H1 (cell line): ENCODE measurements at regions not wholly inside any gene's neighbourhood (a gene's known extent, or its start where the extent isn't known, plus 50 kb on each side); places are given as distances from the start of the nearest gene placed in this dataset.

Experiments used
- CTCF ChIA-PET: fragments of 300-600 bp; sonication (Branson Sonifier 250); formaldehyde crosslinking; loops from one replicate; lab custom pipeline; 2021; ENCODE audit not compliant: partially characterized antibody; lab: Charles Lee
- POLR2A ChIA-PET: fragments of 300-600 bp; sonication (Branson Sonifier 250); formaldehyde crosslinking; loops from one replicate; lab custom pipeline; 2021; ENCODE audit warnings: inconsistent platforms; ENCODE audit not compliant: partially characterized antibody; lab: Charles Lee
- DNase-seq, 2 experiments: peaks; one replicate each; pipeline versions ENCODE4 v3.0.0 to v3.0.0-alpha.2; 2010 to 2022; ENCODE audit warnings: low spot score in 2 of 2, low read depth in 1 of 2, mixed read lengths in 1 of 2
- FAIRE-seq: peaks from 2 replicates; lab custom pipeline; 2011; peaks lifted over from hg19 to GRCh38; lab: Jason Lieb, UNC
- H2AFZ ChIP-seq: 2 replicates; pipeline ENCODE4 v1.8.1; 2012; ENCODE audit warnings: low read length, inconsistent platforms
- H2AK5ac ChIP-seq: 2 replicates; pipeline ENCODE4 v1.6.1; 2013; ENCODE audit warnings: low read depth, low read length
- H2BK120ac ChIP-seq: replicated peaks from 2 replicates; pipeline ENCODE3; 2013; ENCODE audit warnings: low read depth, low read length, inconsistent platforms
- H2BK12ac ChIP-seq: 2 replicates; pipeline ENCODE4 v1.6.1; 2013; ENCODE audit warnings: low read depth, low read length
- H2BK15ac ChIP-seq: 2 replicates; pipeline ENCODE4 v1.6.1; 2013; ENCODE audit warnings: low read length
- H2BK20ac ChIP-seq: 2 replicates; pipeline ENCODE4 v1.6.1; 2013; ENCODE audit warnings: low read length
- H2BK5ac ChIP-seq: 2 replicates; pipeline ENCODE4 v1.6.1; 2013; ENCODE audit warnings: low read depth, low read length
- H3K14ac ChIP-seq: 2 replicates; pipeline ENCODE4 v1.6.1; 2013; ENCODE audit warnings: inconsistent platforms; ENCODE audit not compliant: insufficient read length
- H3K18ac ChIP-seq: 2 replicates; pipeline ENCODE4 v1.6.1; 2013; ENCODE audit warnings: low read length; ENCODE audit errors: extremely low read depth
- H3K23ac ChIP-seq: 2 replicates; pipeline ENCODE4 v1.6.1; 2013; ENCODE audit warnings: inconsistent platforms; ENCODE audit not compliant: insufficient read length
- H3K23me2 ChIP-seq: 2 replicates; pipeline ENCODE4 v1.6.1; 2013; ENCODE audit warnings: low read depth, low read length
- H3K27ac ChIP-seq: 2 replicates; pipeline ENCODE4 v1.6.1; 2011; ENCODE audit warnings: low read depth, low read length, inconsistent platforms
- H3K27me3 ChIP-seq, 4 experiments: replicated peaks in 1 of 4; 1 replicate in 1 of 4; 2 replicates in 3 of 4; pipeline versions ENCODE4 v1.6.1 to v1.8.1; 2011 to 2013; ENCODE audit warnings: low read length in 3 of 4, mild to moderate bottlenecking in 3 of 4, inconsistent platforms in 2 of 4, mixed read lengths in 2 of 4, moderate library complexity in 1 of 4; ENCODE audit not compliant: control insufficient read depth in 3 of 4, insufficient read depth in 3 of 4; ENCODE audit errors: extremely low read depth in 1 of 4
- H3K36me3 ChIP-seq, 4 experiments: 2 replicates each; pipeline versions ENCODE4 v1.6.1 to v1.8.1; 2011 to 2013; ENCODE audit warnings: mild to moderate bottlenecking in 4 of 4, low read length in 3 of 4, moderate library complexity in 2 of 4, control low read depth in 1 of 4, inconsistent platforms in 1 of 4; ENCODE audit not compliant: insufficient read depth in 4 of 4, control insufficient read depth in 2 of 4
- H3K4ac ChIP-seq: replicated peaks from 2 replicates; pipeline ENCODE3; 2013; ENCODE audit warnings: low read length, low read depth, mixed read lengths, inconsistent platforms; ENCODE audit not compliant: insufficient read length
- H3K4me1 ChIP-seq, 4 experiments: replicated peaks in 1 of 4; 1 replicate in 1 of 4; 2 replicates in 3 of 4; pipeline versions ENCODE4 v1.6.1 to v1.8.1; 2011 to 2013; ENCODE audit warnings: low read length in 3 of 4, inconsistent platforms in 2 of 4, mixed read lengths in 1 of 4; ENCODE audit not compliant: insufficient read depth in 4 of 4, control insufficient read depth in 3 of 4
- H3K4me2 ChIP-seq, 2 experiments: 2 replicates each; pipeline versions ENCODE4 v1.6.1 to v1.8.1; 2011 to 2013; ENCODE audit warnings: low read depth in 2 of 2, low read length in 2 of 2, control low read depth in 1 of 2, inconsistent platforms in 1 of 2, mild to moderate bottlenecking in 1 of 2; ENCODE audit not compliant: insufficient read depth in 1 of 2
- H3K4me3 ChIP-seq, 4 experiments: fragments of 200-600, 300-600 bp in 1 of 4; sonication (generic), shearing (Covaris generic), sonication (Bioruptor Twin) in 1 of 4; 2 replicates each; pipeline versions ENCODE4 v1.5.1 to v1.8.1; 2011 to 2016; ENCODE audit warnings: low read length in 4 of 4, low read depth in 3 of 4, control low read depth in 2 of 4, inconsistent platforms in 2 of 4, mild to moderate bottlenecking in 2 of 4, mixed read lengths in 1 of 4, moderate library complexity in 1 of 4; ENCODE audit not compliant: insufficient read depth in 2 of 4; ENCODE audit errors: extremely low read depth in 1 of 4
- H3K56ac ChIP-seq: replicated peaks from 2 replicates; pipeline ENCODE3; 2013; ENCODE audit warnings: low read depth, mild to moderate bottlenecking, mixed read lengths, low read length, inconsistent platforms; ENCODE audit not compliant: insufficient read length
- H3K79me1 ChIP-seq: 2 replicates; pipeline ENCODE4 v1.6.1; 2013; ENCODE audit warnings: low read depth, low read length, control low read depth
- H3K79me2 ChIP-seq, 2 experiments: 2 replicates each; pipeline versions ENCODE4 v1.6.1 to v1.8.1; 2012 to 2013; ENCODE audit warnings: low read length in 2 of 2, mild to moderate bottlenecking in 2 of 2, inconsistent platforms in 1 of 2; ENCODE audit not compliant: insufficient read depth in 2 of 2, control insufficient read depth in 1 of 2
- H3K9ac ChIP-seq, 4 experiments: replicated peaks in 1 of 4; 1 replicate in 1 of 4; 2 replicates in 3 of 4; pipeline versions ENCODE4 v1.6.1 to v1.8.1; 2011 to 2013; ENCODE audit warnings: low read depth in 3 of 4, low read length in 3 of 4, control low read depth in 2 of 4, mild to moderate bottlenecking in 2 of 4, moderate library complexity in 2 of 4, inconsistent platforms in 1 of 4; ENCODE audit errors: extremely low read depth in 1 of 4
- H3K9me3 ChIP-seq, 2 experiments: 2 replicates each; pipeline versions ENCODE4 v1.6.1 to v1.8.1; 2012 to 2013; ENCODE audit warnings: mild to moderate bottlenecking in 2 of 2, moderate library complexity in 2 of 2, control low read depth in 1 of 2, inconsistent platforms in 1 of 2, low read depth in 1 of 2, low read length in 1 of 2, mixed read lengths in 1 of 2; ENCODE audit not compliant: insufficient read depth in 2 of 2
- H4K20me1 ChIP-seq, 2 experiments: replicated peaks in 1 of 2; 2 replicates each; pipeline versions ENCODE3 to v1.8.1; 2011 to 2013; ENCODE audit warnings: inconsistent platforms in 2 of 2, low read length in 2 of 2, mild to moderate bottlenecking in 1 of 2; ENCODE audit not compliant: insufficient read depth in 2 of 2, control insufficient read depth in 1 of 2
- H4K5ac ChIP-seq: 2 replicates; pipeline ENCODE4 v1.6.1; 2013; ENCODE audit warnings: low read length, low read depth, mixed read lengths, inconsistent platforms; ENCODE audit not compliant: insufficient read length
- H4K8ac ChIP-seq: 2 replicates; pipeline ENCODE4 v1.8.0; 2013; ENCODE audit warnings: mild to moderate bottlenecking, moderate library complexity, low read length, inconsistent platforms; ENCODE audit not compliant: insufficient read depth; ENCODE audit errors: extremely low read depth
- H4K91ac ChIP-seq: replicated peaks from 2 replicates; pipeline ENCODE3; 2013; ENCODE audit warnings: low read length, mixed read lengths, inconsistent platforms; ENCODE audit not compliant: insufficient read length
- BCL11A ChIP-seq, 2 experiments: IDR thresholded peaks; one replicate each; pipeline ENCODE4 v1.6.1; 2011; ENCODE audit warnings: low read depth in 2 of 2, low read length in 2 of 2, mild to moderate bottlenecking in 2 of 2
- CBX5 ChIP-seq: fragments of 300-800, 300-1000 bp; sonication (generic); IDR thresholded peaks from 2 replicates; pipeline ENCODE4 v1.7.1; 2016; ENCODE audit warnings: antibody characterized with exemption, low read length, low read depth
- EZH2 ChIP-seq: fragments of 200-600 bp; sonication (generic); IDR thresholded peaks from 2 replicates; pipeline ENCODE4 v1.7.1; 2012; ENCODE audit warnings: low read depth, mild to moderate bottlenecking, moderate library complexity, low read length, inconsistent platforms; ENCODE audit not compliant: severe bottlenecking
- GTF2F1 ChIP-seq: IDR thresholded peaks from 2 replicates; pipeline ENCODE4 v1.6.1; 2012; ENCODE audit warnings: low read depth, low read length, improper control_type of control experiment, borderline replicate concordance
- NANOG ChIP-seq: IDR thresholded peaks from 2 replicates; pipeline ENCODE4 v1.6.1; 2011; ENCODE audit warnings: low read length, low read depth, mild to moderate bottlenecking, inconsistent platforms; ENCODE audit not compliant: insufficient read depth, poor library complexity, severe bottlenecking
- POU5F1 ChIP-seq: IDR thresholded peaks from 2 replicates; pipeline ENCODE4 v1.6.1; 2011; ENCODE audit warnings: low read depth, mild to moderate bottlenecking, low read length, moderate library complexity
- RNF2 ChIP-seq: fragments of 200-900, 300-1000 bp; sonication (generic); IDR thresholded peaks from 2 replicates; pipeline ENCODE4 v1.7.1; 2016; ENCODE audit warnings: borderline replicate concordance, low read depth, mild to moderate bottlenecking, antibody characterized with exemption, low read length; ENCODE audit not compliant: poor library complexity, severe bottlenecking; ENCODE audit errors: missing control alignments
- SRF ChIP-seq: IDR thresholded peaks from 2 replicates; pipeline ENCODE4 v1.6.1; 2011; ENCODE audit warnings: mild to moderate bottlenecking, low read depth, low read length, moderate library complexity
- TAF1 ChIP-seq: IDR thresholded peaks from 2 replicates; pipeline ENCODE4 v1.6.1; 2011; ENCODE audit warnings: mild to moderate bottlenecking, low read depth, low read length
- TBP ChIP-seq: IDR thresholded peaks from 2 replicates; pipeline ENCODE4 v1.6.1; 2011; ENCODE audit warnings: low read depth, low read length, improper control_type of control experiment
- TCF12 ChIP-seq: IDR thresholded peaks from 2 replicates; pipeline ENCODE4 v1.6.1; 2011; ENCODE audit warnings: low read depth, mild to moderate bottlenecking, low read length
- TEAD4 ChIP-seq: IDR thresholded peaks from 2 replicates; pipeline ENCODE4 v1.6.1; 2012; ENCODE audit warnings: low read depth, low read length, inconsistent platforms, mixed read lengths
- WGBS, 2 experiments: shearing (Covaris generic) in 1 of 2; methylation state at CpG; one replicate each; pipeline versions ENCODE4 v1.1.6 to v1.1.7; 2013 to 2015; ENCODE audit warnings: low lambda C conversion rate in 2 of 2, mixed read lengths in 2 of 2, inconsistent platforms in 1 of 2, low coverage in 1 of 2, missing lambda C conversion rate in 1 of 2; ENCODE audit not compliant: insufficient replicate concordance in 2 of 2, insufficient coverage in 1 of 2, insufficient read length in 1 of 2; ENCODE audit errors: extremely low coverage in 1 of 2, missing lambda C conversion rate in 1 of 2; 5-methylcytosine and 5-hydroxymethylcytosine counted together
- TF ChIP-seq, protein P1 (sequence below), 3 experiments: IDR thresholded peaks; 1 replicate in 2 of 3; 2 replicates in 1 of 3; pipeline versions ENCODE4 v1.5.1 to v1.6.1; 2011; ENCODE audit warnings: low read length in 3 of 3, mild to moderate bottlenecking in 3 of 3, inconsistent platforms in 2 of 3, low read depth in 1 of 3, moderate library complexity in 1 of 3; ENCODE audit not compliant: insufficient read depth in 1 of 3; ENCODE audit errors: control extremely low read depth in 1 of 3

DNA sequence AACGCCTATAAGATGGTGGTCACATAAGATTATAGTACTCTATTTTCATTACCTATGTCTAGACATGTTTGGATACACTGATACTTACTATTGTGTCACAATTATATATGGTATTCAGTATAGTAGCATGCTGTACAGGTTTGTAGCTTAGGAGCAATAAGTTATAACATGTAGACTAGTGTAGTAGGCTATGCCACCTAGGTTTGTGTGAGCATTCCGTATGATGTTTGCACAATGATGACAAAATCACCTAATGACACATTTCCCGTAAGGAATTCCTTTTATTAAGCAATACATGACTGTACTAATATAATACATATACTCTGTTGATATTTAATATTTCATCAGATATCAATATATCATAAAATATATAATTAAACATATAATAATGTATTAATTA, 540.7 kb downstream of the BMP2 start:
- Histone ChIP-seq H3K18ac (no peak overlapping the region), H2BK5ac (no peak overlapping the region), H3K4ac (no peak overlapping the region), H3K4me2 (no peak overlapping the region), H4K91ac (no peak overlapping the region), H3K27me3 (no peaks in the 10 kb centered on the region), H3K4me3 (no peak overlapping the region), H4K5ac (no peak overlapping the region), H3K9ac (no peak overlapping the region), H2BK120ac (no peak overlapping the region), H3K27ac (no peak overlapping the region), H4K8ac (no peak overlapping the region), H3K4me1 (no peaks in the 10 kb centered on the region), H3K79me1 (no peaks in the 10 kb centered on the region), H2BK20ac (no peak overlapping the region), H2AFZ (no peak overlapping the region), H3K36me3 (no peaks in the 10 kb centered on the region), H4K20me1 (no peaks in the 10 kb centered on the region), H3K23me2 (no peaks in the 10 kb centered on the region), H3K23ac (no peak overlapping the region), H2AK5ac (no peak overlapping the region), H3K79me2 (no peaks in the 10 kb centered on the region), H3K9me3 (no peaks in the 10 kb centered on the region), H2BK12ac (no peak overlapping the region), H3K56ac (no peak overlapping the region), H2BK15ac (no peak overlapping the region), H3K14ac (no peak overlapping the region)
- FAIRE-seq (no peak), DNase-seq (no peak)
- CTCF ChIA-PET: no interaction called here
- WGBS, 2 experiments: 64% methylated on average over 3 of the region's 3 CpGs; no CpG with 5 or more reads in 1 of the 2 experiments
- POLR2A ChIA-PET: no interaction called here
- TF ChIP-seq TBP (no peak), EZH2 (no peak), POU5F1 (no peak), CBX5 (no peak), BCL11A (IDR thresholded peaks at IDR 0.05; ENCODE audit: low read depth in 2 of 2, low read length in 2 of 2) (no peak), SRF (no peak), RNF2 (no peak), TEAD4 (no peak), GTF2F1 (no peak), TCF12 (no peak), NANOG (no peak), TAF1 (no peak)
- TF ChIP-seq, protein P1, sequence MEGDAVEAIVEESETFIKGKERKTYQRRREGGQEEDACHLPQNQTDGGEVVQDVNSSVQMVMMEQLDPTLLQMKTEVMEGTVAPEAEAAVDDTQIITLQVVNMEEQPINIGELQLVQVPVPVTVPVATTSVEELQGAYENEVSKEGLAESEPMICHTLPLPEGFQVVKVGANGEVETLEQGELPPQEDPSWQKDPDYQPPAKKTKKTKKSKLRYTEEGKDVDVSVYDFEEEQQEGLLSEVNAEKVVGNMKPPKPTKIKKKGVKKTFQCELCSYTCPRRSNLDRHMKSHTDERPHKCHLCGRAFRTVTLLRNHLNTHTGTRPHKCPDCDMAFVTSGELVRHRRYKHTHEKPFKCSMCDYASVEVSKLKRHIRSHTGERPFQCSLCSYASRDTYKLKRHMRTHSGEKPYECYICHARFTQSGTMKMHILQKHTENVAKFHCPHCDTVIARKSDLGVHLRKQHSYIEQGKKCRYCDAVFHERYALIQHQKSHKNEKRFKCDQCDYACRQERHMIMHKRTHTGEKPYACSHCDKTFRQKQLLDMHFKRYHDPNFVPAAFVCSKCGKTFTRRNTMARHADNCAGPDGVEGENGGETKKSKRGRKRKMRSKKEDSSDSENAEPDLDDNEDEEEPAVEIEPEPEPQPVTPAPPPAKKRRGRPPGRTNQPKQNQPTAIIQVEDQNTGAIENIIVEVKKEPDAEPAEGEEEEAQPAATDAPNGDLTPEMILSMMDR (IDR thresholded peaks at IDR 0.05; ENCODE audit: control extremely low read depth in 1 of 3, insufficient read depth in 1 of 3, low read depth in 1 of 3, low read length in 3 of 3): no peak
